K562 (cell line): ENCODE measurements at regions not wholly inside any gene's neighbourhood (a gene's known extent, or its start where the extent isn't known, plus 50 kb on each side); places are given as distances from the start of the nearest gene placed in this dataset.
A peak's percentile ranks its signal among the peaks of the same experiment; 100 is the strongest.

Experiments
- ATAC-seq: fragments of 200-7000 bp; cut with Tn5 transposase; 3 replicates; pipeline ENCODE4 v1.9.1; 2020; ENCODE audit warnings: moderate library complexity
- BruUV-seq: library from RNA; stranded (reverse); fragments of 400-500 nt; replicated peaks from 2 replicates; lab custom pipeline; 2021; lab: Mats Ljungman, UMichigan
- CTCF ChIA-PET: fragments of 300-600 bp; formaldehyde crosslinking; extraction: SDS; loops from one replicate; lab custom pipeline; 2021; ENCODE audit warnings: low intra/inter-chr PET ratio; lab: Yijun Ruan, JAX
- POLR2A ChIA-PET: fragments of 300-600, 350-650 bp; sonication (Branson Sonifier 250); formaldehyde crosslinking; extraction: SDS; loops from one replicate; lab custom pipeline; 2021; ENCODE audit warnings: antibody characterized with exemption, inconsistent platforms; lab: Yijun Ruan, JAX
- DNase-seq, 4 experiments: peaks; one replicate each; pipeline versions ENCODE4 v3.0.0 to v3.0.0-alpha.2; 2011 to 2018; ENCODE audit warnings: low spot score in 3 of 4, mixed read lengths in 3 of 4; ENCODE audit errors: extremely low read depth in 1 of 4
- FAIRE-seq: peaks from 2 replicates; lab custom pipeline; 2011; peaks lifted over from hg19 to GRCh38; lab: Jason Lieb, UNC
- H2AFZ ChIP-seq: 2 replicates; pipeline ENCODE4 v1.6.0; 2011; ENCODE audit warnings: low read depth, low read length, control low read depth, inconsistent platforms
- H3K27ac ChIP-seq: fragments of 200-600 bp; 3 replicates; pipeline ENCODE4 v1.8.0; 2011; ENCODE audit warnings: low read depth, mild to moderate bottlenecking, control low read depth, inconsistent platforms, low read length, moderate library complexity, mixed read lengths; ENCODE audit errors: extremely low read depth
- H3K27me3 ChIP-seq, 2 experiments: fragments of 300-600 bp in 1 of 2; 2 replicates in 1 of 2; 3 replicates in 1 of 2; pipeline versions ENCODE4 v1.6.0 to v1.8.0; 2011; ENCODE audit warnings: inconsistent platforms in 2 of 2, low read length in 2 of 2, mild to moderate bottlenecking in 1 of 2, mixed read lengths in 1 of 2, moderate library complexity in 1 of 2; ENCODE audit not compliant: control insufficient read depth in 2 of 2, insufficient read depth in 2 of 2
- H3K36me3 ChIP-seq: fragments of 300-600 bp; 3 replicates; pipeline ENCODE4 v1.8.0; 2011; ENCODE audit warnings: mild to moderate bottlenecking, low read length, inconsistent platforms; ENCODE audit not compliant: control insufficient read depth, insufficient read depth
- H3K4me1 ChIP-seq, 2 experiments: fragments of 200-600 bp in 1 of 2; replicated peaks in 1 of 2; 2 replicates in 1 of 2; 3 replicates in 1 of 2; pipeline versions ENCODE4 v1.5.1 to v1.8.0; 2011; ENCODE audit warnings: inconsistent platforms in 2 of 2, low read length in 2 of 2, mild to moderate bottlenecking in 1 of 2, mixed read lengths in 1 of 2, moderate library complexity in 1 of 2; ENCODE audit not compliant: control insufficient read depth in 2 of 2, insufficient read depth in 2 of 2
- H3K4me2 ChIP-seq: 2 replicates; pipeline ENCODE4 v1.6.1; 2011; ENCODE audit warnings: low read length, control low read depth, inconsistent platforms, mixed read lengths; ENCODE audit not compliant: insufficient read depth
- H3K4me3 ChIP-seq: fragments of 200-600 bp; sonication (generic), shearing (Covaris generic); 2 replicates; pipeline ENCODE4 v1.5.1; 2016; ENCODE audit warnings: control low read depth, inconsistent platforms
- H3K79me2 ChIP-seq: fragments of 200-600 bp; 3 replicates; pipeline ENCODE4 v1.8.0; 2011; ENCODE audit warnings: low read length, inconsistent platforms; ENCODE audit not compliant: control insufficient read depth, insufficient read depth
- H3K9ac ChIP-seq, 2 experiments: 2 replicates each; pipeline versions ENCODE4 v1.6.0 to v1.6.1; 2011; ENCODE audit warnings: low read depth in 2 of 2, low read length in 2 of 2, control low read depth in 1 of 2, inconsistent platforms in 1 of 2, mild to moderate bottlenecking in 1 of 2, mixed read lengths in 1 of 2; ENCODE audit not compliant: insufficient read depth in 1 of 2
- H3K9me1 ChIP-seq: one replicate; pipeline ENCODE4 v1.6.0; 2011; ENCODE audit warnings: inconsistent platforms, mild to moderate bottlenecking, low read length, moderate library complexity; ENCODE audit not compliant: control insufficient read depth, insufficient read depth
- H3K9me3 ChIP-seq: replicated peaks from 2 replicates; pipeline ENCODE4 v1.5.1; 2011; ENCODE audit warnings: low read depth, low read length, inconsistent platforms; ENCODE audit not compliant: control insufficient read depth, insufficient read depth
- H4K20me1 ChIP-seq: replicated peaks from 2 replicates; pipeline ENCODE4 v1.6.1; 2011; ENCODE audit warnings: low read length, inconsistent platforms, mixed read lengths; ENCODE audit not compliant: control insufficient read depth, insufficient read depth
- ATF7 ChIP-seq: fragments of 450-650 bp; IDR thresholded peaks from 2 replicates; pipeline ENCODE4 v1.7.1; 2014; ENCODE audit warnings: mild to moderate bottlenecking, moderate library complexity
- KDM2B ChIP-seq: fragments of 250-450 bp; sonication (Bioruptor Pico); IDR thresholded peaks from 2 replicates; pipeline ENCODE4 v1.8.0; 2021; ENCODE audit warnings: mild to moderate bottlenecking, moderate library complexity
- KLF16 ChIP-seq: IDR thresholded peaks from 2 replicates; pipeline ENCODE4 v1.6.1; 2016; ENCODE audit warnings: antibody characterized with exemption
- MTA2 ChIP-seq: fragments of 450-650 bp; IDR thresholded peaks from 2 replicates; pipeline ENCODE4 v1.6.1; 2016; ENCODE audit warnings: low read depth
- NCOA6 ChIP-seq: fragments of 450-650 bp; IDR thresholded peaks from 2 replicates; pipeline ENCODE4 v1.6.1; 2017; ENCODE audit warnings: mild to moderate bottlenecking
- PYGO2 ChIP-seq: fragments of 450-650 bp; IDR thresholded peaks from 2 replicates; pipeline ENCODE4 v1.6.1; 2016; ENCODE audit warnings: mild to moderate bottlenecking, missing genetic modification characterization, moderate library complexity, missing compliant biosample characterization
- RBBP5 ChIP-seq: fragments of 200-600 bp; sonication (generic); IDR thresholded peaks from 2 replicates; pipeline ENCODE4 v1.6.1; 2012; ENCODE audit warnings: borderline replicate concordance, mild to moderate bottlenecking, low read length, control low read depth, inconsistent platforms; ENCODE audit not compliant: insufficient read depth, poor library complexity, severe bottlenecking
- RCOR1 ChIP-seq, 2 experiments: IDR thresholded peaks; 2 replicates each; pipeline ENCODE4 v1.6.1; 2012; ENCODE audit warnings: low read depth in 2 of 2, low read length in 2 of 2, borderline replicate concordance in 1 of 2, improper control_type of control experiment in 1 of 2
- SPI1 ChIP-seq: IDR thresholded peaks from 2 replicates; pipeline ENCODE4 v1.6.1; 2011; ENCODE audit warnings: low read depth, low read length, control low read depth, borderline replicate concordance
- STAT5B ChIP-seq: fragments of 250-450 bp; sonication (Bioruptor Pico); IDR thresholded peaks from 2 replicates; pipeline ENCODE4 v1.8.0; 2021; ENCODE audit warnings: mild to moderate bottlenecking, inconsistent platforms
- VEZF1 ChIP-seq: fragments of 200-800 bp; sonication (Bioruptor generic); IDR thresholded peaks from 2 replicates; pipeline ENCODE4 v1.6.1; 2017; ENCODE audit warnings: missing genetic modification characterization, missing compliant biosample characterization
- ZFP36 ChIP-seq: fragments of 150-350 bp; IDR thresholded peaks from 2 replicates; pipeline ENCODE4 v1.6.1; 2018; ENCODE audit warnings: low read length, low read depth; ENCODE audit not compliant: partially characterized antibody
- ZNF592 ChIP-seq: fragments of 450-650 bp; IDR thresholded peaks from 2 replicates; pipeline ENCODE4 v1.6.1; 2017; ENCODE audit warnings: antibody characterized with exemption, mild to moderate bottlenecking
- WGBS: fragments of 100-300 bp; shearing (Covaris generic); methylation state at CpG from one replicate; pipeline ENCODE4 v1.1.6; 2016; ENCODE audit warnings: low coverage, mixed read lengths; ENCODE audit not compliant: insufficient coverage; ENCODE audit errors: missing lambda C conversion rate; 5-methylcytosine and 5-hydroxymethylcytosine counted together
- in situ Hi-C: fragments of 300-500 bp; cut with MboI; formaldehyde crosslinking; loops from 4 replicates; pipeline ENCODE4 v1.15.0; 2018; ENCODE audit warnings: inconsistent platforms, mixed read lengths
- intact Hi-C: fragments of 100-400 bp; cut with micrococcal nuclease; formaldehyde crosslinking; loops from 2 replicates; pipeline ENCODE4 v1.14.2; 2022
- TF ChIP-seq, protein P1 (sequence below): fragments of 250-450 bp; sonication (Bioruptor Pico); IDR thresholded peaks from 2 replicates; pipeline ENCODE4 v1.8.0; 2022; ENCODE audit warnings: moderate library complexity, mild to moderate bottlenecking, inconsistent platforms
- TF ChIP-seq, protein P2 (sequence below): fragments of 450-650 bp; IDR thresholded peaks from 2 replicates; pipeline ENCODE4 v1.7.1; 2018; ENCODE audit warnings: mild to moderate bottlenecking, low read depth; ENCODE audit not compliant: partially characterized antibody

DNA sequence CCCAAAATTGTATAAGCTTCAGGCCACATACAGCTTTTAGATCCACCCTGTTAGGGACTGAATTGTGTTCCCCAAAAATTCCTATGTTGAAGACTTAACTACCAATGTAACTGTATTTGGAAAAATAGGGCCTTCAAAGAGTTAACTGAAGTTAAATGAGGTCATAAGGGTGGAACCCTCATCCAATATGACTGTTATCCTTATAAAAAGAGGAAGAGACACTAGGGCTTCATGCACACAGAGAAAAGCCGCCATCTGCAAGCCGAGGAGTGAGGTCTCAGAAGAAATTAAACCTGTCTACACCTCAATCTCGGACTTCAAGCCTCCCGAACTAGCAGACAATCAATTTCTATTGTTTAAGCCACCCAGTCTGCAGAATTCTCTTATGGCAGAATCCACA, 317.9 kb upstream of the NFE2L3 start:
- H3K9me3 ChIP-seq, result no peaks in the 10 kb centered on the region
- H3K27ac ChIP-seq, result no peak overlapping the region
- H3K4me1 ChIP-seq, result no peaks in the 10 kb centered on the region; a peak in 1 of 5 replicates
- no peaks in the 10 kb centered on the region for H4K20me1 ChIP-seq
- BruUV-seq, result no TSS peak
- no peak for ATAC-seq
- no peaks in the 10 kb centered on the region for H3K36me3 ChIP-seq
- no peaks in the 10 kb centered on the region for H3K9me1 ChIP-seq
- 15% methylated on average over 4 of the region's 4 CpGs for WGBS
- no peaks in the 10 kb centered on the region for H3K27me3 ChIP-seq
- no peaks in the 10 kb centered on the region for H3K79me2 ChIP-seq
- in situ Hi-C loops, result loop anchor here (25.0 kb wide), 1 partner anchor 447 kb away; no protein-coding TSS in a partner anchor
- no peak for DNase-seq
- no peak overlapping the region for H3K4me3 ChIP-seq
- intact Hi-C loops, result no loop called here
- no peak for FAIRE-seq
- no peak overlapping the region for H3K4me2 ChIP-seq
- POLR2A ChIA-PET, result no interaction called here
- no peak overlapping the region for H3K9ac ChIP-seq
- CTCF ChIA-PET, result no interaction called here
- peak overlapping the region; percentile 48; the same call in 1 of the 2 replicates for H2AFZ ChIP-seq
- TF ChIP-seq MTA2 (no peak), SPI1 (peak; percentile 82; the same call in 1 of the 2 replicates), ATF7 (peak; percentile 64; the same call in 1 of the 2 replicates), KLF16 (no peak), ZNF592 (no peak), ZFP36 (no peak), VEZF1 (CRISPR knock-in tag) (no peak), KDM2B (no peak), STAT5B (CRISPR knock-in tag) (no peak), PYGO2 (tag) (no peak), RBBP5 (no peak), NCOA6 (no peak), RCOR1 (IDR thresholded peaks at IDR 0.05; ENCODE audit: borderline replicate concordance in 1 of 2, low read depth in 2 of 2, low read length in 2 of 2) (no peak)
- TF ChIP-seq, protein P1, sequence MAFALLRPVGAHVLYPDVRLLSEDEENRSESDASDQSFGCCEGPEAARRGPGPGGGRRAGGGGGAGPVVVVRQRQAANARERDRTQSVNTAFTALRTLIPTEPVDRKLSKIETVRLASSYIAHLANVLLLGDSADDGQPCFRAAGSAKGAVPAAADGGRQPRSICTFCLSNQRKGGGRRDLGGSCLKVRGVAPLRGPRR (CRISPR knock-in tag), result no peak
- TF ChIP-seq, protein P2, sequence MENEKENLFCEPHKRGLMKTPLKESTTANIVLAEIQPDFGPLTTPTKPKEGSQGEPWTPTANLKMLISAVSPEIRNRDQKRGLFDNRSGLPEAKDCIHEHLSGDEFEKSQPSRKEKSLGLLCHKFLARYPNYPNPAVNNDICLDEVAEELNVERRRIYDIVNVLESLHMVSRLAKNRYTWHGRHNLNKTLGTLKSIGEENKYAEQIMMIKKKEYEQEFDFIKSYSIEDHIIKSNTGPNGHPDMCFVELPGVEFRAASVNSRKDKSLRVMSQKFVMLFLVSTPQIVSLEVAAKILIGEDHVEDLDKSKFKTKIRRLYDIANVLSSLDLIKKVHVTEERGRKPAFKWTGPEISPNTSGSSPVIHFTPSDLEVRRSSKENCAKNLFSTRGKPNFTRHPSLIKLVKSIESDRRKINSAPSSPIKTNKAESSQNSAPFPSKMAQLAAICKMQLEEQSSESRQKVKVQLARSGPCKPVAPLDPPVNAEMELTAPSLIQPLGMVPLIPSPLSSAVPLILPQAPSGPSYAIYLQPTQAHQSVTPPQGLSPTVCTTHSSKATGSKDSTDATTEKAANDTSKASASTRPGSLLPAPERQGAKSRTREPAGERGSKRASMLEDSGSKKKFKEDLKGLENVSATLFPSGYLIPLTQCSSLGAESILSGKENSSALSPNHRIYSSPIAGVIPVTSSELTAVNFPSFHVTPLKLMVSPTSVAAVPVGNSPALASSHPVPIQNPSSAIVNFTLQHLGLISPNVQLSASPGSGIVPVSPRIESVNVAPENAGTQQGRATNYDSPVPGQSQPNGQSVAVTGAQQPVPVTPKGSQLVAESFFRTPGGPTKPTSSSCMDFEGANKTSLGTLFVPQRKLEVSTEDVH, result no peak
